Endothelial cell of umbilical vein (primary cell): ENCODE measurements at regions not wholly inside any gene's neighbourhood (a gene's known extent, or its start where the extent isn't known, plus 50 kb on each side); places are given as distances from the start of the nearest gene placed in this dataset.

Source experiments
- BruUV-seq: library from RNA; stranded (reverse); fragments of 400-500 nt; replicated peaks from 2 replicates; lab custom pipeline; 2021; lab: Mats Ljungman, UMichigan
- CTCF ChIA-PET: fragments of 300-600, 350-600 bp; sonication (Branson Sonifier 250); formaldehyde crosslinking; loops from one replicate; lab custom pipeline; 2021; ENCODE audit warnings: antibody characterized with exemption, inconsistent platforms; lab: Charles Lee
- POLR2A ChIA-PET: fragments of 300-600, 350-600 bp; sonication (Branson Sonifier 250); formaldehyde crosslinking; loops from one replicate; lab custom pipeline; 2021; ENCODE audit warnings: antibody characterized with exemption, inconsistent platforms; lab: Charles Lee
- DNase-seq: peaks from one replicate; pipeline ENCODE4 v3.0.0-alpha.2; 2011; ENCODE audit warnings: low read depth, low spot score
- FAIRE-seq: peaks from 2 replicates; lab custom pipeline; 2011; peaks lifted over from hg19 to GRCh38; lab: Jason Lieb, UNC
- H2AFZ ChIP-seq: 2 replicates; pipeline ENCODE4 v1.6.0; 2012; ENCODE audit warnings: low read depth, low read length, control low read depth, inconsistent platforms
- H3K27ac ChIP-seq: 2 replicates; pipeline ENCODE4 v1.5.1; 2011; ENCODE audit warnings: low read depth, mild to moderate bottlenecking, control low read depth, low read length, moderate library complexity; ENCODE audit not compliant: insufficient read depth
- H3K27me3 ChIP-seq, 2 experiments: 2 replicates each; pipeline versions ENCODE4 v1.6.0 to v1.6.1; 2011; ENCODE audit warnings: low read length in 2 of 2, mixed read lengths in 1 of 2; ENCODE audit not compliant: control insufficient read depth in 2 of 2, insufficient read depth in 2 of 2
- H3K36me3 ChIP-seq, 2 experiments: 2 replicates in 1 of 2; 3 replicates in 1 of 2; pipeline ENCODE4 v1.5.1; 2011; ENCODE audit warnings: low read length in 2 of 2, mild to moderate bottlenecking in 1 of 2, moderate library complexity in 1 of 2; ENCODE audit not compliant: control insufficient read depth in 2 of 2, insufficient read depth in 2 of 2; ENCODE audit errors: extremely low read depth in 1 of 2
- H3K4me1 ChIP-seq: 3 replicates; pipeline ENCODE4 v1.5.1; 2011; ENCODE audit warnings: mild to moderate bottlenecking, low read length; ENCODE audit not compliant: control insufficient read depth, insufficient read depth; ENCODE audit errors: extremely low read depth
- H3K4me2 ChIP-seq: 2 replicates; pipeline ENCODE4 v1.6.1; 2011; ENCODE audit warnings: low read length, control low read depth, mixed read lengths; ENCODE audit not compliant: insufficient read depth
- H3K4me3 ChIP-seq, 3 experiments: fragments of 200-600 bp in 1 of 3; sonication (generic), shearing (Covaris generic) in 1 of 3; replicated peaks in 1 of 3; 2 replicates each; pipeline ENCODE4 v1.5.1; 2011 to 2016; ENCODE audit warnings: control low read depth in 3 of 3, low read length in 3 of 3, mild to moderate bottlenecking in 2 of 3, inconsistent platforms in 1 of 3, low read depth in 1 of 3, moderate library complexity in 1 of 3; ENCODE audit not compliant: insufficient read depth in 1 of 3
- H3K79me2 ChIP-seq: 2 replicates; pipeline ENCODE4 v1.6.0; 2012; ENCODE audit warnings: low read length, inconsistent platforms; ENCODE audit not compliant: control insufficient read depth, insufficient read depth
- H3K9ac ChIP-seq: replicated peaks from 2 replicates; pipeline ENCODE3; 2011; ENCODE audit warnings: low read length, control low read depth; ENCODE audit not compliant: insufficient read depth; ENCODE audit errors: extremely low read depth
- H3K9me1 ChIP-seq: replicated peaks from 3 replicates; pipeline ENCODE4 v1.6.0; 2011; ENCODE audit warnings: mild to moderate bottlenecking, low read length; ENCODE audit not compliant: control insufficient read depth, insufficient read depth; ENCODE audit errors: extremely low read depth
- H3K9me3 ChIP-seq: replicated peaks from 2 replicates; pipeline ENCODE4 v1.5.1; 2012; ENCODE audit warnings: low read length, inconsistent platforms; ENCODE audit not compliant: control insufficient read depth, insufficient read depth
- H4K20me1 ChIP-seq: replicated peaks from 2 replicates; pipeline ENCODE3; 2011; ENCODE audit warnings: mild to moderate bottlenecking, low read length; ENCODE audit not compliant: control insufficient read depth, insufficient read depth; ENCODE audit errors: extremely low read depth
- EZH2 ChIP-seq: IDR thresholded peaks from 2 replicates; pipeline ENCODE4 v1.6.1; 2012; ENCODE audit warnings: borderline replicate concordance, low read depth, mild to moderate bottlenecking, moderate library complexity, low read length, inconsistent platforms; ENCODE audit not compliant: severe bottlenecking
- FOS ChIP-seq: IDR thresholded peaks from 2 replicates; pipeline ENCODE4 v1.6.1; 2011; ENCODE audit warnings: mild to moderate bottlenecking, low read length, moderate library complexity, borderline replicate concordance; ENCODE audit not compliant: insufficient read depth
- GATA2 ChIP-seq: IDR thresholded peaks from 2 replicates; pipeline ENCODE4 v1.7.0; 2011; ENCODE audit warnings: low read depth, mild to moderate bottlenecking, moderate library complexity, mixed read lengths, low read length; ENCODE audit not compliant: insufficient read length, insufficient read depth
- JUN ChIP-seq: IDR thresholded peaks from 2 replicates; pipeline ENCODE4 v1.6.1; 2011; ENCODE audit warnings: borderline replicate concordance, low read depth; ENCODE audit not compliant: insufficient read length, insufficient read depth
- MAX ChIP-seq: IDR thresholded peaks from 2 replicates; pipeline ENCODE4 v1.6.1; 2011; ENCODE audit not compliant: insufficient read depth, insufficient read length
- MYC ChIP-seq: IDR thresholded peaks from one replicate; pipeline ENCODE4 v1.6.1; 2011; ENCODE audit warnings: mild to moderate bottlenecking, low read depth, low read length
- POLR2A ChIP-seq: IDR thresholded peaks from 2 replicates; pipeline ENCODE4 v1.6.1; 2012; ENCODE audit warnings: low read depth, mild to moderate bottlenecking, control low read depth, low read length
- POLR2AphosphoS5 ChIP-seq: IDR thresholded peaks from 2 replicates; pipeline ENCODE4 v1.6.1; 2012; ENCODE audit warnings: low read depth, mild to moderate bottlenecking, control low read depth, low read length, moderate library complexity; ENCODE audit not compliant: insufficient read depth
- dilution Hi-C: fragments of 300-500 bp; cut with MboI; formaldehyde crosslinking; loops from one replicate; pipeline ENCODE4 v1.15.0; 2019; ENCODE audit warnings: low sequenced_read_pairs; ENCODE audit not compliant: extremely low pct_ligation_motif_present
- intact Hi-C: fragments of 100-400 bp; cut with micrococcal nuclease; formaldehyde crosslinking; loops from one replicate; pipeline ENCODE4 v1.10.0; 2022
- TF ChIP-seq, protein P1 (sequence below), 2 donors: IDR thresholded peaks; 1 replicate in 1 of 2; 2 replicates in 1 of 2; pipeline ENCODE4 v1.5.1; 2011; ENCODE audit warnings: low read length in 2 of 2, mild to moderate bottlenecking in 2 of 2, moderate library complexity in 2 of 2, control low read depth in 1 of 2, inconsistent platforms in 1 of 2, low read depth in 1 of 2; ENCODE audit not compliant: insufficient read depth in 1 of 2; ENCODE audit errors: extremely low read depth in 1 of 2

- Histone ChIP-seq H3K9ac (no peak overlapping the region), H2AFZ (no peak overlapping the region), H3K9me1 (no peaks in the 10 kb centered on the region), H3K27me3 (no peaks in the 10 kb centered on the region), H3K4me2 (no peak overlapping the region), H3K4me1 (no peaks in the 10 kb centered on the region), H3K4me3 (no peak overlapping the region), H3K9me3 (no peaks in the 10 kb centered on the region), H3K36me3 (no peaks in the 10 kb centered on the region), H3K27ac (no peak overlapping the region), H4K20me1 (no peaks in the 10 kb centered on the region), H3K79me2 (no peaks in the 10 kb centered on the region)
- POLR2A ChIA-PET = no interaction called here
- dilution Hi-C loops (no loop called here), intact Hi-C loops (no loop called here)
- no peak for FAIRE-seq
- BruUV-seq = no TSS peak
- CTCF ChIA-PET = interaction anchor here (0.6 kb wide), 1 partner anchor 170 kb away, joined by 3 read pairs; no protein-coding TSS in a partner anchor
- TF ChIP-seq JUN = no peak
- TF ChIP-seq POLR2AphosphoS5 = no peak
- TF ChIP-seq MYC = no peak
- TF ChIP-seq FOS = no peak
- no peak for TF ChIP-seq MAX
- TF ChIP-seq GATA2 = no peak
- TF ChIP-seq EZH2 = no peak
- TF ChIP-seq, protein P1, sequence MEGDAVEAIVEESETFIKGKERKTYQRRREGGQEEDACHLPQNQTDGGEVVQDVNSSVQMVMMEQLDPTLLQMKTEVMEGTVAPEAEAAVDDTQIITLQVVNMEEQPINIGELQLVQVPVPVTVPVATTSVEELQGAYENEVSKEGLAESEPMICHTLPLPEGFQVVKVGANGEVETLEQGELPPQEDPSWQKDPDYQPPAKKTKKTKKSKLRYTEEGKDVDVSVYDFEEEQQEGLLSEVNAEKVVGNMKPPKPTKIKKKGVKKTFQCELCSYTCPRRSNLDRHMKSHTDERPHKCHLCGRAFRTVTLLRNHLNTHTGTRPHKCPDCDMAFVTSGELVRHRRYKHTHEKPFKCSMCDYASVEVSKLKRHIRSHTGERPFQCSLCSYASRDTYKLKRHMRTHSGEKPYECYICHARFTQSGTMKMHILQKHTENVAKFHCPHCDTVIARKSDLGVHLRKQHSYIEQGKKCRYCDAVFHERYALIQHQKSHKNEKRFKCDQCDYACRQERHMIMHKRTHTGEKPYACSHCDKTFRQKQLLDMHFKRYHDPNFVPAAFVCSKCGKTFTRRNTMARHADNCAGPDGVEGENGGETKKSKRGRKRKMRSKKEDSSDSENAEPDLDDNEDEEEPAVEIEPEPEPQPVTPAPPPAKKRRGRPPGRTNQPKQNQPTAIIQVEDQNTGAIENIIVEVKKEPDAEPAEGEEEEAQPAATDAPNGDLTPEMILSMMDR (IDR thresholded peaks at IDR 0.05; ENCODE audit: extremely low read depth in 1 of 2, insufficient read depth in 1 of 2, low read depth in 1 of 2, low read length in 2 of 2) = no peak
- TF ChIP-seq POLR2A = no peak
- no peak for DNase-seq
Observed at GRCh38 chr11:70769521-70769920, 371.2 kb downstream of the CTTN start.
